CD4-positive, alpha-beta T cell (primary cell): ENCODE measurements at regions not wholly inside any gene's neighbourhood (a gene's known extent, or its start where the extent isn't known, plus 50 kb on each side); places are given as distances from the start of the nearest gene placed in this dataset.

Experiments
- ATAC-seq: fragments of 200-7000 bp; cut with Tn5 transposase; one replicate; pipeline ENCODE4 v1.10.0; 2022; ENCODE audit warnings: mild to moderate bottlenecking; ENCODE audit not compliant: poor library complexity
- CTCF ChIA-PET: fragments of 350-600 bp; sonication (Branson Sonifier 250); formaldehyde crosslinking; loops from one replicate; lab custom pipeline; 2021; ENCODE audit warnings: antibody characterized with exemption, inconsistent platforms; lab: Charles Lee
- POLR2A ChIA-PET: fragments of 350-600 bp; sonication (Branson Sonifier 250); formaldehyde crosslinking; loops from one replicate; lab custom pipeline; 2021; ENCODE audit warnings: antibody characterized with exemption, inconsistent platforms; lab: Charles Lee
- DNase-seq, 14 experiments: peaks; one replicate each; pipeline ENCODE4 v3.0.0-alpha.2; 2013 to 2020; ENCODE audit warnings: mixed read lengths in 2 of 14
- H3K27ac ChIP-seq, 2 donors: one replicate each; pipeline versions ENCODE4 v1.5.1 to v1.7.0; 2013; ENCODE audit warnings: low read length in 2 of 2, low read depth in 1 of 2, mild to moderate bottlenecking in 1 of 2
- H3K27me3 ChIP-seq, 2 experiments: 1 replicate in 1 of 2; 2 replicates in 1 of 2; pipeline versions ENCODE4 v1.6.1 to v1.7.0; 2013; ENCODE audit warnings: low read length in 2 of 2, control low read depth in 1 of 2, mild to moderate bottlenecking in 1 of 2, moderate library complexity in 1 of 2; ENCODE audit not compliant: insufficient read depth in 2 of 2, control insufficient read depth in 1 of 2
- H3K36me3 ChIP-seq: one replicate; pipeline ENCODE4 v1.6.1; 2013; ENCODE audit warnings: low read length, control low read depth; ENCODE audit not compliant: insufficient read depth
- H3K4me1 ChIP-seq: one replicate; pipeline ENCODE4 v1.6.1; 2013; ENCODE audit warnings: low read length, control low read depth; ENCODE audit not compliant: insufficient read depth
- H3K4me3 ChIP-seq: one replicate; pipeline ENCODE4 v1.5.1; 2013; ENCODE audit warnings: mild to moderate bottlenecking, low read length, moderate library complexity
- H3K9me3 ChIP-seq, 2 experiments: 1 replicate in 1 of 2; 2 replicates in 1 of 2; pipeline versions ENCODE4 v1.6.1 to v1.7.0; 2013; ENCODE audit warnings: low read length in 2 of 2, mild to moderate bottlenecking in 2 of 2, control low read depth in 1 of 2, moderate library complexity in 1 of 2; ENCODE audit not compliant: control insufficient read depth in 1 of 2, insufficient read depth in 1 of 2
- H3K27ac Mint-ChIP-seq: one replicate; pipeline ENCODE4 v1.8.0; 2020; ENCODE audit warnings: mixed read lengths
- H3K27me3 Mint-ChIP-seq: one replicate; pipeline ENCODE4 v1.8.0; 2021; ENCODE audit warnings: mixed read lengths
- H3K36me3 Mint-ChIP-seq: one replicate; pipeline ENCODE4 v1.8.0; 2021; ENCODE audit warnings: low read depth, mixed read lengths
- H3K4me1 Mint-ChIP-seq: one replicate; pipeline ENCODE4 v1.8.0; 2021; ENCODE audit warnings: low read depth, mixed read lengths
- H3K4me3 Mint-ChIP-seq: one replicate; pipeline ENCODE4 v1.8.0; 2020; ENCODE audit warnings: mild to moderate bottlenecking, mixed read lengths
- H3K9me3 Mint-ChIP-seq: one replicate; pipeline ENCODE4 v1.8.0; 2020; ENCODE audit warnings: mixed read lengths
- CTCF ChIP-seq: fragments of 200-600 bp; IDR thresholded peaks from one replicate; pipeline ENCODE4 v1.8.0; 2022; ENCODE audit warnings: antibody characterized with exemption, mild to moderate bottlenecking
- intact Hi-C, 2 experiments: fragments of 100-400 bp; cut with DNase I in 1 of 2; cut with micrococcal nuclease in 1 of 2; formaldehyde crosslinking; loops; one replicate each; pipeline versions ENCODE4 v1.15.1 to v1.9.0; 2023 to 2025; cut with DNase I, micrococcal nuclease

- Mint-ChIP-seq H3K36me3 (no peaks in the 10 kb centered on the region), H3K4me3 (no peak overlapping the region), H3K4me1 (no peaks in the 10 kb centered on the region), H3K27ac (no peak overlapping the region), H3K27me3 (no peaks in the 10 kb centered on the region), H3K9me3 (no peaks in the 10 kb centered on the region)
- Histone ChIP-seq H3K36me3 (no peaks in the 10 kb centered on the region), H3K27ac (no peak overlapping the region), H3K27me3 (no peaks in the 10 kb centered on the region), H3K4me1 (no peaks in the 10 kb centered on the region), H3K9me3 (no peaks in the 10 kb centered on the region), H3K4me3 (no peak overlapping the region)
- TF ChIP-seq CTCF = no peak
- POLR2A ChIA-PET = no interaction called here
- intact Hi-C loops = no loop called here
- no peak for ATAC-seq
- DNase-seq = no peak
- CTCF ChIA-PET = no interaction called here
Observed at GRCh38 chr5:58081435-58081834, 378.5 kb downstream of the PLK2 start.

- POLR2A ChIA-PET = no interaction called here
- no peaks in the 10 kb centered on the region for H3K27me3 Mint-ChIP-seq
Observed at GRCh38 chr5:58080573-58080972, 379.3 kb downstream of the PLK2 start.

GRCh38 chr5:58077966-58078365 lies 381.9 kb downstream of the PLK2 start:
- Histone ChIP-seq H3K27me3 (no peaks in the 10 kb centered on the region), H3K9me3 (no peaks in the 10 kb centered on the region), H3K27ac (no peak overlapping the region), H3K4me3 (no peak overlapping the region), H3K4me1 (no peaks in the 10 kb centered on the region), H3K36me3 (no peaks in the 10 kb centered on the region)
- ATAC-seq (no peak), DNase-seq (no peak)
- H3K9me3 Mint-ChIP-seq = no peaks in the 10 kb centered on the region
- no peak overlapping the region for H3K27ac Mint-ChIP-seq
- intact Hi-C loops = no loop called here
- H3K27me3 Mint-ChIP-seq = no peaks in the 10 kb centered on the region
- no peaks in the 10 kb centered on the region for H3K36me3 Mint-ChIP-seq
- no peaks in the 10 kb centered on the region for H3K4me1 Mint-ChIP-seq
- ChIA-PET POLR2A (no interaction called here), CTCF (no interaction called here)
- no peak overlapping the region for H3K4me3 Mint-ChIP-seq
- TF ChIP-seq CTCF = no peak

More at GRCh38 chr5:58080573-58080972, 379.3 kb downstream of the PLK2 start:
- H3K27ac ChIP-seq = no peak overlapping the region
- H3K27ac Mint-ChIP-seq = no peak overlapping the region
- no peaks in the 10 kb centered on the region for H3K4me1 Mint-ChIP-seq
- no peak for TF ChIP-seq CTCF
- no peaks in the 10 kb centered on the region for H3K36me3 ChIP-seq
- no peak for ATAC-seq
- no peaks in the 10 kb centered on the region for H3K36me3 Mint-ChIP-seq
- no peaks in the 10 kb centered on the region for H3K4me1 ChIP-seq
- CTCF ChIA-PET = no interaction called here
- intact Hi-C loops = no loop called here
- H3K9me3 Mint-ChIP-seq = no peaks in the 10 kb centered on the region
- H3K27me3 ChIP-seq = no peaks in the 10 kb centered on the region
- DNase-seq = no peak
- H3K9me3 ChIP-seq = no peaks in the 10 kb centered on the region
- no peak overlapping the region for H3K4me3 Mint-ChIP-seq
- no peak overlapping the region for H3K4me3 ChIP-seq
